Medulla oblongata (tissue), 1 donor: ENCODE measurements at regions not wholly inside any gene's neighbourhood (a gene's known extent, or its start where the extent isn't known, plus 50 kb on each side); places are given as distances from the start of the nearest gene placed in this dataset.

Source experiments
- DNase-seq: peaks from one replicate; pipeline ENCODE4 v3.0.0-alpha.2; 2015; ENCODE audit errors: extremely low spot score

GRCh38 chr22:48434868-48435250 is 1392.8 kb downstream of the BRD1 start:
- DNase-seq: no peak

- DNase-seq: no peak
Observed at GRCh38 chr22:48434156-48434867, 1393.4 kb downstream of the BRD1 start.

DNA sequence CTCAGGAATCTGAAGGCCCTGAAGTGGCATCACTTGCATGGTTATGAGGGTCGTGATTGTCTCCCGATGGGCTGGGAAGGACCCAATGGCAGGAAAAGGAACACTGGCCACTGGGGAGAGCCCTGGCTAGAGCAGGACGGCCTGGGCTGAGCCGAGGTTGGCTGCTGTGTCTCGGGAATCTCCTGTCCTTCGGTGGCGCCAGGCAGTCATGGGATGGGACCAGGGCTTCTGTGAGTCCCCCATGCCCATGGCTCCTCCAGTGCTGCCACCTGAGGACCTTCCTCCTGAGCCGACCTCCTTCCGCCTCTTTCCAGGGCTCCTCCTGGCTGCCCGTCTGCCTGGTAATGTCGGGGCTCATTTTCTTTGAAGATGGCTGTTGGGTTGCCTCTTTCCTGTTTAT is 1394.0 kb downstream of the BRD1 start:
- no peak for DNase-seq

DNA sequence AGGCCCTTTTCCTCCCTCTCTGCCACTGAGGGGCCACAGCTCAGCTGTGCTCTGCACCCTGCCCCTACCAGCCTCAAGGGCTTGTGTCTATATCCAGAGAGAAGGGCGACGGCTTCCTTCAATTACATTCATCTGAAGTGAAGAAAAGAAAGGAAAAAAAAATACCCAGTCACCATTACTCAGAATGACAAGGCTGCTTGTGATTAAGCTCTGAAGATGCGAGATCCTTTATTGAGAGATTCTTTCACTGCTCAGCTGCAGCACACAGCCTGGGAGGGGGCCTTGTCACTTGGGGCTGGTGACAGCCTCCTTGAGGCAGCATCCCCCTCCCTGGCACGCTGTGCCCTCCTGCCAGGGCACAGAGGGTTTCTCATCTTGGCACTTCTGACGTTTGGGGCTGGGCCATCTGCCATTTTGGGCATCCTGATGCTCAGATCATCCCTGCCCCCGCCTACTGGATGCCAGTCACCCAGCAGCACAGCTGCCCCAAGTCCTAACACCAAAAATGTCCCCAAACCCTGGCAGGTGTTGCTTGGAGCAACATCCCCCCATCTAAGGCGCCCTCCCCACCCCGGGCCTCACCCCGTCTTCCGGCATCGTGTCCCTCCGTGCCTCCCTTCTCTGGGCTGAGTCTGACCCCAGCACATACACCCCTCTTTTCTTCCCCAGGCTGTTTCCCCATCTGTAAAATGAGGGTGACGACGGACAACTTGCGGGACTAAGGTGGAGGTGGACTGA is 1394.7 kb downstream of the BRD1 start:
- no peak for DNase-seq

DNA sequence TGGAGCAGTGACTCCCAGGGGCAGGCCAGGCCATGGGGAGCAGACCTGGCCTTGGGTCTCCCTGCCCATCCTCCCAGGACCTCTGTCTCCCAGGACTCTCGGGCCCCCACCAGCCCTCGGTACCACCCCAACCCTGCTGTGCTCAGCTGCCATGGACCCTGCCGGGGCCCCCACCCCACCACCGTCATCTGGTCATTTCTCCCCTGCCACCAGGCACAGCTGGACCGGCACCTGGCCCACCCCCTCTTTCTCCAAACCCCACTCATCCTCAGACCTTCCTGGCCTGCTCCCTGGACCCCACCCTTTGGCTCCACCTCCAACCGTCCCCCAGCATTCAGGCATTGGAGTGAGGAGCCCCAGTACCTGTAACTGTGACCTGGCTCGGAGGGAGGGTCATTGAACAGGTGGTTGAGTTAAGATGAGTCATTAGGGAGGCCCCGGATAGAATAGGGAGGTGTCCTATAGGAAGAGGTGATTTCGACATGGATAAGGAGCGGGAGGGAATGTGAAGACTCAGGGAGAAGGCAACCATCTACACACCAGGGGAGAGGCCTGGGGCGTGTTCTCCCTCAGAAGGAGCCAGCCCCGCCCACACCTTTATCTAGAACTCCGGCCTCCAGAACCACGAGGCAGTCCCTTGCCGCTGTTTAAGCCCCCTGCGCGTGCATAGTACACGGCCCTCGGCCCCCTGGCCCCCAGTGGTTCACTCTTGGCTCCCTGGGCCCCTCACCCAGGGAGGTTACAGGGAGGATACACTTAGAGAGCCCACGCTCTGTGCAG is 1395.9 kb downstream of the BRD1 start:
- DNase-seq: no peak

GRCh38 chr22:48431014-48431413 is 1396.7 kb downstream of the BRD1 start:
- no peak for DNase-seq

- DNase-seq: no peak
Observed at GRCh38 chr22:48429446-48430020, 1398.1 kb downstream of the BRD1 start.

GRCh38 chr22:48428631-48429371 is 1398.9 kb downstream of the BRD1 start:
- no peak for DNase-seq

DNA sequence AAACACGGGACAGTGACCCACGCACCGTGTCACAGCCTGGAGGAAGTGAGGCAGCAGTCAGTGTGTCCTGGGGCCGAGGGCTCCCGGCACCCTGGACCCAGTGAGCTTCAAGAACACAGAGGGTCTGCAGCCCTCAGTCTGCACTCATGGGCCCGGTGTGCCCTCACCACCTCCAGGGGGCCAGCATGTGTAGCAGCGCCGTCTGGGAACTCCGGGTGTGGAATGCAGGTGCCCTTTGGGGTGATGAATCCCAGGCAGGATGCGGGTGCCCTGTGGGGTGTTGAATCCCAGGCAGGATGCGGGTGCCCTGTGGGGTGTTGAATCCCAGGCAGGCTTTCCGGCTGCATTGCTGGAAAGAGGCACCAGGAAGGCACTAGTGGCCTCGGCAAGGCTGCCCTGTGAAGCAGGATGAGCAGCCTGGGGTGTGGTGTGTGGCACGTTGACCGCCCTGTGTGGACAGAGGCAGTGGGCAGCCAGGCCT is 1399.9 kb downstream of the BRD1 start:
- no peak for DNase-seq

GRCh38 chr22:48426466-48427380 is 1401.0 kb downstream of the BRD1 start:
- no peak for DNase-seq

- DNase-seq: no peak
Observed at GRCh38 chr22:48425641-48426040, 1402.0 kb downstream of the BRD1 start.

GRCh38 chr22:48425091-48425506 is 1402.6 kb downstream of the BRD1 start:
- DNase-seq: no peak

DNA sequence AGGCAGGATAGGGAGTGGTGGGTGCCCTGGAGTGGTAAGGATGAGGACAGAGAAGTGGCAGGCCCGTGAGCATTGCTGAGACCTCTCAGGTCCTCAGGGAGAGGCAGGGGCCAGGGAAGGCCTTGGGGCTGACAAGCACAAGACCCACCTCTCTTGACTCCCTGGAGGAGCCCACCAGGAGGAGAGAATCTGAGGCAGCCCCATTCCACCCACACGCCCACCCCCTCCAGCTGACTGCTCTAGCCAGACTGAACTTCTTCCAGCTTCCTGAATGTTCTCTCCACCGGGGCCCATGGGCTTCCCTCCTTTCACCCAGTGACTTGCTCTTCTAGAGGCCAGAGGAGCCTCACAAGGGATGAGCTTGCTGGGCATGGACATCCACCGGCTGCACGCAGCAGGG is 1403.0 kb downstream of the BRD1 start:
- no peak for DNase-seq

- no peak for DNase-seq
Observed at GRCh38 chr22:48424201-48424627, 1403.5 kb downstream of the BRD1 start.

DNA sequence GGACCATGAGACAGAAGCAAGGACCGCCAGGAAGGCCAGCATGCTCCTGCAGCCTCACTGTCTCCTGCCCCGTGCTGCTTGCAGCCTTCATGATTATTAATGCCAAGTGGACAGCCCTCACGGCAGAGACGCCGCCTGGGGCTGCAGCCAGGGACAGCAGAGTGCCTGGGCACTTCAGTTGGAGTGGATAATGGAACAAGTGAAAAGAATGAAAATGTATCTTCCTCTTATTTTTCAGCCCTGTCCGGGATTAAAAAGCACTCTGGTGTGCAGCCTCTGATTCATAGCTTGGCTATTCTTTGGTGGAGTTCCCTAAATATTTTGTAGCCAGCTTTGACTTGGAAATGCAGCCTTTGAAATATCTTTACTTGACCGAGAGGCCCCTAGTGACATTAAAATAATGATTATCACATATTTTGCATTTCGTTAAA is 1404.2 kb downstream of the BRD1 start:
- DNase-seq: no peak

DNA sequence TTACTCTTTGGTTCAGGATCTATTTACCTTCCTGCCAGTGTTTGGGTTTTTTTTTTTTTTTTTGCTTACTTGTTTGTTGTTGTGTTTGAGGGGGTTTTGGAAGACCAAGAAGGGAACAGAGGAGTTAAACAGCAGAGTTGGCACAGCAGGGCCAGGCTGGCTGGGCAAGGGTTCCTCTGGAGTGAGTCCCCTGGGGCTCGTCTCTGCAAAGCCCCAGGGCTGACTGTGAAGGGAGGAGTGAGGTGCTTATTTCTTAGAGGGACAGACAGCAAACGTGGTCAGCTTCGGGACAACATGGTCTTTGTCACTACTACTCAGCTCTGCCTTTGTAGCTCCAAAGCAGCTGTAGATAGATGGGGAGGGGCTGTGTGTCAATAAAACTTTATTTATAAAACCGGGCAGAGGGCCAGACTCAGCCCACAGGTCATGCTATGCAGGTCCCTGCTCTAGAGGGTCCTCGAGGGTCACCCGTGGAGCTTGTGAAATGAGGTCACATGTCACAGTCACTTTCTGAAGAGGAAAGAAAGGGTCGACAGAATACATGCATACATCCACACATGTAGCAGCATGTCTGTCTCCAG is 1404.7 kb downstream of the BRD1 start:
- DNase-seq: no peak

GRCh38 chr22:48418831-48419230 is 1408.8 kb downstream of the BRD1 start:
- DNase-seq: no peak

- DNase-seq: no peak
Observed at GRCh38 chr22:48417225-48418070, 1410.2 kb downstream of the BRD1 start.
